ENCODE measurements at regions not wholly inside any gene's neighbourhood (a gene's known extent, or its start where the extent isn't known, plus 50 kb on each side); places are given as distances from the start of the nearest gene placed in this dataset.

DNA sequence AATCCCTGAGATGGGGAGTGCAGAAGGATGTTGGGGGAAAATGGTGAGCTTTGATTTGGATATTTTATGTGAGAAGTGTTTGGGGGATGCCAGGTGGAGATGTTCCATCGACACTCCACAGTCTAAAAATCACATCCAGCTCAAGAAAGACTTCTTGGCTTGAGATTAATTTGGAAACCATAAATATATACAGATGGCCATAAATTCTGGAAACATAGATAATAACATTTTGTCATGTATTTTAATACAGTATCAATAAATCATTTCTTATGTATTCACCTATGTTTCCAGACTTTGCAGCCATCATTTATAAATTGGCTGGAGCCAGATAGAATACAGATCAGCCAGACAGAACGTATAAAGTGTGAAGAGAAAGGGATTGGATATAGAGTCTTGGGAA, 245.5 kb upstream of the DDHD1 start:
- Histone ChIP-seq H3K4me2 (ENCODE audit: insufficient read depth in 1 of 2, low read depth in 2 of 2, low read length in 2 of 2) (no peak overlapping the region), H3K56ac (replicated peaks; ENCODE audit: insufficient read length, low read depth, low read length) (no peak overlapping the region), H3K23ac (ENCODE audit: insufficient read length) (no peak overlapping the region), H4K91ac (replicated peaks; ENCODE audit: insufficient read length, low read length) (no peak overlapping the region), H3K4ac (replicated peaks; ENCODE audit: insufficient read length, low read depth, low read length) (no peak overlapping the region), H3K27me3 (replicated peaks in 1 of 4; ENCODE audit: control insufficient read depth in 3 of 4, extremely low read depth in 1 of 4, insufficient read depth in 3 of 4, low read length in 3 of 4) (no peaks in the 10 kb centered on the region), H2BK120ac (replicated peaks; ENCODE audit: low read depth, low read length) (no peak overlapping the region), H2AK5ac (ENCODE audit: low read depth, low read length) (no peak overlapping the region), H2BK15ac (ENCODE audit: low read length) (no peak overlapping the region), H3K9me3 (ENCODE audit: insufficient read depth in 2 of 2, low read depth in 1 of 2, low read length in 1 of 2) (peaks cover 5 to 11% of the 10 kb centered on the region in 2 experiments; a peak in 2 of 4 replicates), H2BK5ac (ENCODE audit: low read depth, low read length) (no peak overlapping the region), H3K79me1 (ENCODE audit: low read depth, low read length) (no peaks in the 10 kb centered on the region), H2BK20ac (ENCODE audit: low read length) (no peak overlapping the region), H2AFZ (ENCODE audit: low read length) (no peak overlapping the region), H2BK12ac (ENCODE audit: low read depth, low read length) (no peak overlapping the region), H3K18ac (ENCODE audit: extremely low read depth, low read length) (no peak overlapping the region), H4K8ac (ENCODE audit: extremely low read depth, insufficient read depth, low read length) (no peak overlapping the region), H3K36me3 (ENCODE audit: control insufficient read depth in 2 of 4, insufficient read depth in 4 of 4, low read length in 3 of 4) (no peaks in the 10 kb centered on the region), H3K14ac (ENCODE audit: insufficient read length) (no peak overlapping the region), H3K27ac (ENCODE audit: low read depth, low read length) (no peak overlapping the region), H3K4me3 (ENCODE audit: extremely low read depth in 1 of 4, insufficient read depth in 2 of 4, low read depth in 3 of 4, low read length in 4 of 4) (no peak overlapping the region), H4K20me1 (replicated peaks in 1 of 2; ENCODE audit: control insufficient read depth in 1 of 2, insufficient read depth in 2 of 2, low read length in 2 of 2) (no peaks in the 10 kb centered on the region), H3K9ac (replicated peaks in 1 of 4; ENCODE audit: extremely low read depth in 1 of 4, low read depth in 3 of 4, low read length in 3 of 4) (no peak overlapping the region), H4K5ac (ENCODE audit: insufficient read length, low read depth, low read length) (no peak overlapping the region), H3K4me1 (replicated peaks in 1 of 4; ENCODE audit: control insufficient read depth in 3 of 4, insufficient read depth in 4 of 4, low read length in 3 of 4) (no peaks in the 10 kb centered on the region), H3K79me2 (ENCODE audit: control insufficient read depth in 1 of 2, insufficient read depth in 2 of 2, low read length in 2 of 2) (no peaks in the 10 kb centered on the region), H3K23me2 (ENCODE audit: low read depth, low read length) (peaks cover 2% of the 10 kb centered on the region; the same call in 1 of the 2 replicates)
- no peak for DNase-seq (ENCODE audit: low read depth in 1 of 2, low spot score in 2 of 2)
- POLR2A ChIA-PET (ENCODE audit: partially characterized antibody) = interaction anchor here (1.0 to 1.2 kb wide), 2 partner anchors 10 to 43 kb away, joined by 3 to 5 read pairs; no protein-coding TSS in a partner anchor
- no peak for FAIRE-seq
- 89% methylated on average over 2 of the region's 2 CpGs; no CpG with 5 or more reads in 1 of the 2 experiments for WGBS, 2 experiments (ENCODE audit: extremely low coverage in 1 of 2, insufficient coverage in 1 of 2, insufficient read length in 1 of 2, insufficient replicate concordance in 2 of 2, low coverage in 1 of 2, low lambda C conversion rate in 2 of 2, missing lambda C conversion rate in 1 of 2)
- CTCF ChIA-PET (ENCODE audit: partially characterized antibody) = interaction anchor here (0.7 to 3.0 kb wide), 14 partner anchors 10 to 246 kb away, joined by 3 to 20 read pairs (median 5); partner anchors contain the start of gene DDHD1
- no peak for TF ChIP-seq SP2 (IDR thresholded peaks at IDR 0.05; ENCODE audit: low read length)
- no peak for TF ChIP-seq NRF1 (IDR thresholded peaks at IDR 0.05; ENCODE audit: low read depth, low read length)
- no peak for TF ChIP-seq RBBP5 (IDR thresholded peaks at IDR 0.05; ENCODE audit: borderline replicate concordance, low read depth, low read length)
- no peak for TF ChIP-seq E2F6 (IDR thresholded peaks at IDR 0.05)
- no peak for TF ChIP-seq SP1 (IDR thresholded peaks at IDR 0.05; ENCODE audit: low read depth, low read length)
- TF ChIP-seq HDAC6 (IDR thresholded peaks at IDR 0.05; ENCODE audit: low read depth, low read length) = no peak
- TF ChIP-seq EGR1 (IDR thresholded peaks at IDR 0.05; ENCODE audit: borderline replicate concordance, low read depth, low read length) = no peak
- TF ChIP-seq BCL11A (IDR thresholded peaks at IDR 0.05; ENCODE audit: low read depth in 2 of 2, low read length in 2 of 2) = no peak
- no peak for TF ChIP-seq BACH1 (IDR thresholded peaks at IDR 0.05; ENCODE audit: low read length)
- TF ChIP-seq POLR2AphosphoS5 (IDR thresholded peaks at IDR 0.05; ENCODE audit: low read depth, low read length) = no peak
- TF ChIP-seq KDM1A (IDR thresholded peaks at IDR 0.05; ENCODE audit: borderline replicate concordance, low read length) = no peak
- no peak for TF ChIP-seq CHD2 (IDR thresholded peaks at IDR 0.05; ENCODE audit: low read length)
- no peak for TF ChIP-seq NANOG (IDR thresholded peaks at IDR 0.05; ENCODE audit: insufficient read depth, low read depth, low read length, poor library complexity, severe bottlenecking)

Data from H1 (cell line).